GM19455 (cell line): ENCODE measurements at regions not wholly inside any gene's neighbourhood (a gene's known extent, or its start where the extent isn't known, plus 50 kb on each side); places are given as distances from the start of the nearest gene placed in this dataset.
"Not testable (repeated sequence)": the region's sequence is repeated elsewhere in the genome, so short reads cannot be mapped to it uniquely, and the experiment has no call there.

Experiments
- ATAC-seq: cut with Tn5 transposase; IDR thresholded peaks from one replicate; pipeline ENCODE4 v1.9.1; 2021; ENCODE audit not compliant: unreplicated experiment

- no peak for ATAC-seq
Measured at GRCh38 chr13:50129706-50130122, 114.5 kb downstream of the KCNRG start.

GRCh38 chr13:50130123-50130946 lies 115.1 kb downstream of the KCNRG start:
- ATAC-seq: no peak

- ATAC-seq: no peak
Measured at GRCh38 chr13:50131920-50132903, 117.0 kb downstream of the KCNRG start.

GRCh38 chr13:50132904-50133357 lies 117.7 kb downstream of the KCNRG start:
- ATAC-seq: no peak

- ATAC-seq: no peak
Measured at GRCh38 chr13:50133358-50133953, 118.2 kb downstream of the KCNRG start.

GRCh38 chr13:50136226-50136625 lies 121.0 kb downstream of the KCNRG start:
- ATAC-seq: no peak

GRCh38 chr13:50136678-50137077 lies 121.4 kb downstream of the KCNRG start:
- ATAC-seq: no peak

- ATAC-seq: not testable (repeated sequence)
Measured at GRCh38 chr13:50139435-50139934, 124.2 kb downstream of the KCNRG start.

- ATAC-seq: no peak
Measured at GRCh38 chr13:50140153-50140552, 124.9 kb downstream of the KCNRG start.

- ATAC-seq: no peak
Measured at GRCh38 chr13:50140581-50141374, 125.5 kb downstream of the KCNRG start.

GRCh38 chr13:50141375-50141975 lies 126.2 kb downstream of the KCNRG start:
- no peak for ATAC-seq

- ATAC-seq: no peak
Measured at GRCh38 chr13:50144246-50145160, 129.3 kb downstream of the KCNRG start.

GRCh38 chr13:50149214-50149613 lies 134.0 kb downstream of the KCNRG start:
- no peak for ATAC-seq

GRCh38 chr13:50149932-50150331 lies 134.7 kb downstream of the KCNRG start:
- no peak for ATAC-seq

- no peak for ATAC-seq
Measured at GRCh38 chr13:50152224-50152623, 137.0 kb downstream of the KCNRG start.

- no peak for ATAC-seq
Measured at GRCh38 chr13:50152655-50153309, 137.5 kb downstream of the KCNRG start.

GRCh38 chr13:50153401-50153800 lies 138.2 kb downstream of the KCNRG start:
- no peak for ATAC-seq

- no peak for ATAC-seq
Measured at GRCh38 chr13:50153876-50154275, 138.6 kb downstream of the KCNRG start.
